Activated T-cell treated with anti-CD3 and anti-CD28 coated beads, Interleukin-2, amount 50 U/mL, for 4 hours (primary cell): ENCODE measurements at regions not wholly inside any gene's neighbourhood (a gene's known extent, or its start where the extent isn't known, plus 50 kb on each side); places are given as distances from the start of the nearest gene placed in this dataset.

Experiments used
- ATAC-seq, 2 donors: fragments of 200-7000 bp; cut with Tn5 transposase; one replicate each; pipeline ENCODE4 v1.10.0; 2021
- DNase-seq: peaks from one replicate; pipeline ENCODE4 v3.0.0-alpha.2; 2020
- H3K27me3 Mint-ChIP-seq: one replicate; pipeline ENCODE4 v1.8.0; 2021; ENCODE audit warnings: low read depth, mixed read lengths
- H3K36me3 Mint-ChIP-seq: one replicate; pipeline ENCODE4 v1.8.0; 2022; ENCODE audit warnings: mixed read lengths; ENCODE audit not compliant: insufficient read depth
- H3K4me1 Mint-ChIP-seq: one replicate; pipeline ENCODE4 v1.8.0; 2021; ENCODE audit warnings: low read depth, mixed read lengths
- H3K4me3 Mint-ChIP-seq: one replicate; pipeline ENCODE4 v1.8.0; 2021; ENCODE audit warnings: mild to moderate bottlenecking, moderate library complexity, mixed read lengths
- H3K9me3 Mint-ChIP-seq: one replicate; pipeline ENCODE4 v1.8.0; 2021; ENCODE audit warnings: mixed read lengths

DNA sequence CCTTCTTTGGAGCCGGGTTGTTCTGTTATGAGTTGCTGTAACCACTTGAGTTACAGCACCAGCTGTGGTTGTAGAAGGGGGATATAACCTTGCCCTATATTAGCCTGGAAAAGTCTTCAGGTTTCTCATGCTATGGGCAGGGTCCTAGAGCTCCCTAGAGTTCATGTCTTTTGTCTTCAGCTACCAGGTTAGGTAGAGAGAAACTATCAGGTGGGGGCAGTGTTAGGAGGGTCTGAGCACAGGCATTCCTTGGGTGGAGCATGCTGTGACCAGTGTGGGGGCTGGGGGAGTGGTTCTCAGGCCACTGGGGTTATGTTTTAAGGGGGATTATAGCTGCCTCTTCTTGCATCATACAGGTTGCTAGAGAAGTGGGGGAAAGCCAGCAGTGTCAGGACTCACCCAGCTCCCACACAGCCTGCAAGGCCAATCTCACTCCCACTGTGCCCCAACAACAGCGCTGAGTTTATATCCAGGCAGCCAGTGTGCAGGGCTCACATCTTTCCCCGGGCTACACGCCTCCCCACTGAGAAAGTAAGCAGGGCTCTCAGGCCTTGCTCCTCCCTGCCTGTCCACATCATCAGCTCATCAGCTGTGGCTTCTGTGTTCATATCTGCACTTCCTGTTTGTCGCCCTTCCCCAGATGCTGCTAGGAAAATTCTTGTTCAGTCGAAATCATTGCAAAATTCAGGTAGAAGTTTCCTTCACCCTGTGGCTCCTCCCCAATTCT is 133.8 kb upstream of the NRXN1 start:
- H3K27me3 Mint-ChIP-seq: no peaks in the 10 kb centered on the region
- no peak overlapping the region for H3K4me3 Mint-ChIP-seq
- no peak for DNase-seq
- ATAC-seq: no peak
- H3K9me3 Mint-ChIP-seq: peaks cover 10% of the 10 kb centered on the region
- H3K4me1 Mint-ChIP-seq: no peaks in the 10 kb centered on the region
- no peaks in the 10 kb centered on the region for H3K36me3 Mint-ChIP-seq

DNA sequence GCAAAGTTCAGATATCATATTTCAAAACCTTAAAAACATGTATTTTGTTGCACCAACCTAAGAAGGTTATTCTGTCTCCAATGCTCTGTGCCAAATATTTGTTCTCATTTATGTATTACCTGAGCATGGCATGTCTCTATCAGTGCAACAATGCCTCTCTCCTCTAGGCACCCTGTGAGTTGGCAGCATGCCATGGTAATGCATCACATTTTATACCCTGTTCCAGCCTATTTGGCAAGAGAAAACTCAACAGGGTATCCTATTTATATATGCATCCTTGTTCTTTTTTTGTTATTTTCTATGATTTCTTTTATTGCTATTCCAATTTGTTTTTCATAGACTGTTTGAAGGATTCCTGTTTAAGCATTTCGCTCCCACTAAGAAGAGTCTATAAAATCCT is 126.3 kb upstream of the NRXN1 start:
- ATAC-seq (no peak), DNase-seq (no peak)
- Mint-ChIP-seq H3K9me3 (peaks cover 6% of the 10 kb centered on the region), H3K4me1 (no peaks in the 10 kb centered on the region), H3K4me3 (no peak overlapping the region), H3K36me3 (no peaks in the 10 kb centered on the region), H3K27me3 (no peaks in the 10 kb centered on the region)

DNA sequence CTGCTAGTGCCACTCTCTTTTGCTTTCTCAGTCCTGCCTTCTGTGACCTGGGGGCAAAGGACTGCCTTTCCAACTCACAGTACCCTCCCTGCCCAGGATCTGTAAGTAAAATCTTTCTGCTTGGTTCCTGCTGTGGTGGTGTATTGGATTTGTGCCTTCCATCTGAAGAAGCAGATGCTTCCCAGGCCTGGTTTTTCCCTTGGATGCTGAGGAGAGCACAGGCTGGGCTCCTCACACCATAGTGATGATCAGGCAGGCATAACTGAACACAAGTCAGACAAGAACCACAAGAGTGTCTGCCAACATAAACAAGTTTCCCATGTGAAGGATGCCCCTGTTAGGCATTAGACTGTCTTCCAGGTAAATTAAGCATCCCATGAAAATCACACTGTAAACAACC is 121.3 kb upstream of the NRXN1 start:
- no peak for DNase-seq
- Mint-ChIP-seq H3K27me3 (no peaks in the 10 kb centered on the region), H3K36me3 (no peaks in the 10 kb centered on the region), H3K4me3 (no peak overlapping the region), H3K4me1 (no peaks in the 10 kb centered on the region), H3K9me3 (peaks cover 5% of the 10 kb centered on the region)
- ATAC-seq: no peak

DNA sequence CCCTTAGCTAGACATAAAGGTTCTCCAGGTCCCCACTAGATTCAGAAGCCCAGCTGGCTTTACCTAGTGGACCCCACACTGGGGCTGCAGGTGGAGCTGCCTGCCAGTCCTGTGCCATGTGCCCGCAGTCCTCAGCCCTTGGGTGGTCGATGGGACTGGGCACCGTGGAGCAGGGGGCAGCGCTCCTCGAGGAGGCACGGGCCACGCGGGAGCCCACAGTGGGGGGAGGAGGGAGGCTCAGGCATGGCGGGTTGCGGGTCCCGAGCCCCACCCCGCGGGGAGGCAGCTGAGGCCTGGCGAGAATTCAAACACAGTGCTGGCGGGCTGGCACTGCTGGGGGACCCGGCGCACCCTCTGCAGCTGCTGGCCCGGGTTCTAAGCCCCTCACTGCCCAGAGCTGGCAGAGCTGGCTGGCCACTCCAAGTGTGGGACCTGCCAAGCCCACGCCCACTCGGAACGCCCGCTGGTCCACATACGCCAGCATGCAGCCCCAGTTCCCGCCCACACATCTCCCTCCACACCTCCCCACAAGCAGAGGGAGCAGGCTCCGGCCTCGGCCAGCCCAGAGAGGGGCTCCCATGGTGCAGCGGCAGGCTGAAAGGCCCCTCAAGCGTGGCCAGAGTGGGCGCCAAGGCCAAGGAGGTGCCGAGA is 119.7 kb upstream of the NRXN1 start:
- ATAC-seq: no peak
- H3K36me3 Mint-ChIP-seq: no peaks in the 10 kb centered on the region
- no peak for DNase-seq
- H3K27me3 Mint-ChIP-seq: no peaks in the 10 kb centered on the region
- peaks cover 5% of the 10 kb centered on the region for H3K9me3 Mint-ChIP-seq
- no peak overlapping the region for H3K4me3 Mint-ChIP-seq
- H3K4me1 Mint-ChIP-seq: no peaks in the 10 kb centered on the region

GRCh38 chr2:51149725-51150124 is 117.8 kb upstream of the NRXN1 start:
- H3K27me3 Mint-ChIP-seq: no peaks in the 10 kb centered on the region
- H3K9me3 Mint-ChIP-seq: peaks cover 5% of the 10 kb centered on the region
- ATAC-seq: no peak
- no peaks in the 10 kb centered on the region for H3K36me3 Mint-ChIP-seq
- no peak overlapping the region for H3K4me3 Mint-ChIP-seq
- no peak for DNase-seq
- no peaks in the 10 kb centered on the region for H3K4me1 Mint-ChIP-seq

- no peaks in the 10 kb centered on the region for H3K4me1 Mint-ChIP-seq
Observed at GRCh38 chr2:51145761-51146160, 113.8 kb upstream of the NRXN1 start.

GRCh38 chr2:51120754-51121280 is 88.9 kb upstream of the NRXN1 start:
- DNase-seq (no peak), ATAC-seq (no peak)
- Mint-ChIP-seq H3K36me3 (no peaks in the 10 kb centered on the region), H3K27me3 (no peaks in the 10 kb centered on the region), H3K4me1 (no peaks in the 10 kb centered on the region), H3K9me3 (peaks cover 5% of the 10 kb centered on the region), H3K4me3 (no peak overlapping the region)

More at GRCh38 chr2:51145761-51146160, 113.8 kb upstream of the NRXN1 start:
- Mint-ChIP-seq H3K27me3 (no peaks in the 10 kb centered on the region), H3K4me3 (no peak overlapping the region), H3K9me3 (peaks cover 9% of the 10 kb centered on the region), H3K36me3 (no peaks in the 10 kb centered on the region)
- DNase-seq: no peak
- ATAC-seq: no peak

- Mint-ChIP-seq H3K9me3 (peaks cover 5% of the 10 kb centered on the region), H3K4me3 (no peak overlapping the region), H3K27me3 (no peaks in the 10 kb centered on the region), H3K4me1 (no peaks in the 10 kb centered on the region), H3K36me3 (no peaks in the 10 kb centered on the region)
- no peak for ATAC-seq
- DNase-seq: no peak
Observed at GRCh38 chr2:51111532-51111931, 79.6 kb upstream of the NRXN1 start.

DNA sequence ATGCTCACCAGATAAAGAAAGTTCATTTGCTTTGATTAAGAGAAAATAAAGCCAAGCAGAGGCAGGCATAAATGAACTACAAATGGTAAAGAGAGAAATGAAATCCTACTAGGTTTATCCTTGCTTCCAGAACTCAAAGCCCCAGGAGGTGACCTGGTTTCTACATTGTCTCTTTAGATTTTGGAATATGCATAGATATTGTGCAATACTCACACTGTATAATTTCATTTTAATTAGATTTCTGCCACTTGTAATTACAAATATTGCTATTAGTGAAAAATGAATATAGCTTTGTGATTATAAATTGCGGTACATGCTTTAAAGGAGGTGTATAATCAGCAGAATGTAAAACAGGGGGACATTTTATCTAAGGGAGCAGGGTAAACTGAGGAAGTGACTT is 76.9 kb upstream of the NRXN1 start:
- Mint-ChIP-seq H3K9me3 (peaks cover 3% of the 10 kb centered on the region), H3K4me3 (no peak overlapping the region), H3K27me3 (no peaks in the 10 kb centered on the region), H3K4me1 (no peaks in the 10 kb centered on the region), H3K36me3 (no peaks in the 10 kb centered on the region)
- no peak for DNase-seq
- ATAC-seq: no peak

DNA sequence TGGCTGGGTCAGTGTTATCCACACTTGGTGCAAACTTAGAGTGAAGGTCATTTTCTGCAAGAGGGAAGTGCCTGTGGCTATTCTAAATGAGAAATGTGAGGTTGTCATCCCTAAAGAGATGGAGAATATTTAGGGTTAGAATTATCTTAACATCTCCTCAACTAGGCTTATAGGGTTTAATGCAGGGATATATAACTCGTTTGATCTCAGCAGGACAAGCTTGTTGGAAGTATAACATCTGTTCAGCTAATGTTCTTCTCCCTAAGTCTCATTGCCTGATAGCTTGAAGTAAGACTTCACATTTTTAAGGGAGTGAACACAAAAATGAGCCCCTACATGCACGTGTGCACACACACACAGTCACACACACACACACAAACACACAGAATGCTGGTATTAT is 75.9 kb upstream of the NRXN1 start:
- no peaks in the 10 kb centered on the region for H3K27me3 Mint-ChIP-seq
- no peak overlapping the region for H3K4me3 Mint-ChIP-seq
- H3K36me3 Mint-ChIP-seq: no peaks in the 10 kb centered on the region
- H3K4me1 Mint-ChIP-seq: no peaks in the 10 kb centered on the region
- DNase-seq (no peak), ATAC-seq (no peak)
- peaks cover 3% of the 10 kb centered on the region for H3K9me3 Mint-ChIP-seq

DNA sequence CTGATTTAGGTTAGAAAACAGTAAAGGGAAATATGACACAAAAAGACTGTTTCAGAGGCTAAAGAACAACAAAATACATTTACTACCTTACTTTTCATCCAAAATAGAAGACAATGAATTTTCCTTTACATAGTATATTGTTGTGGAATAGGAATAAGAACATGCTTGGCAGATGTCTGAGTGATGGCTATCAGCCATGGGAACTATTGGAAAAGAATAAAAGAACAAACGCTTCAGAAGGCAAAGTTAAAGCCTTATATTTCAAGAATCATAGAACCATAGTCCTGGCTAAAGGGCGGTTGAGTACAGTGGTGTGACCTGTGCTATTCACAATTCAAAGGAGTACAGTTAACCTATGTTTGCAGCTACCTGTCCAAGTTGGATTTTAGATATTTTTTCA is 73.9 kb upstream of the NRXN1 start:
- Mint-ChIP-seq H3K4me3 (no peak overlapping the region), H3K9me3 (peaks cover 2% of the 10 kb centered on the region), H3K36me3 (no peaks in the 10 kb centered on the region), H3K27me3 (no peaks in the 10 kb centered on the region), H3K4me1 (no peaks in the 10 kb centered on the region)
- ATAC-seq (no peak), DNase-seq (no peak)

GRCh38 chr2:51103205-51103604 is 71.3 kb upstream of the NRXN1 start:
- no peak for DNase-seq
- Mint-ChIP-seq H3K4me1 (no peaks in the 10 kb centered on the region), H3K36me3 (no peaks in the 10 kb centered on the region), H3K27me3 (no peaks in the 10 kb centered on the region), H3K4me3 (no peak overlapping the region), H3K9me3 (peaks cover 4% of the 10 kb centered on the region)
- ATAC-seq: no peak

DNA sequence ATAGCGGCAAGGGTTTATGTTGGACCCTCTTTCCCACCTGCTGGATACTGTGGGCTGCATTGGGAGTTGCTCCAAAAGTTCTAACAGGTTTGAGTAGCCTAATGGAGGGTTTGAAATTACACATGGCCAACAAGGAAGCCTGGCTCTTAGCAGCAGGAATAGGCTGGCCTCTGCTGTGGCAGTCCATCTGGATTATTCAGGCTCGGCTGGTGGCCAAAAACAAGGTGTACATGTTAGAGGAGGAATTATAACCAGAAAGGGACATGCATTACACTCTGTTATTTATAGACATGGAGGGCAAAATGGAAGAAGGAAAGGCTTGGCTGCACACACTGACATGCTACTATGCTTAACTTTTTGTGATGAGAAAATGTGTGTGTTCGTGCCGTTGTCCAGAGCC is 61.1 kb upstream of the NRXN1 start:
- Mint-ChIP-seq H3K9me3 (peaks cover 8% of the 10 kb centered on the region), H3K4me1 (no peaks in the 10 kb centered on the region), H3K27me3 (no peaks in the 10 kb centered on the region), H3K36me3 (no peaks in the 10 kb centered on the region), H3K4me3 (no peak overlapping the region)
- ATAC-seq (no peak), DNase-seq (no peak)

- Mint-ChIP-seq H3K4me3 (no peak overlapping the region), H3K36me3 (no peaks in the 10 kb centered on the region)
- ATAC-seq: no peak
Observed at GRCh38 chr2:51085420-51086068, 53.6 kb upstream of the NRXN1 start.

GRCh38 chr2:51084750-51085149 is 52.8 kb upstream of the NRXN1 start:
- peaks cover 12% of the 10 kb centered on the region for H3K9me3 Mint-ChIP-seq
- H3K27me3 Mint-ChIP-seq: no peaks in the 10 kb centered on the region
- no peak for DNase-seq
- no peak overlapping the region for H3K4me3 Mint-ChIP-seq
- no peak for ATAC-seq
- H3K4me1 Mint-ChIP-seq: no peaks in the 10 kb centered on the region
- no peaks in the 10 kb centered on the region for H3K36me3 Mint-ChIP-seq

More at GRCh38 chr2:51085420-51086068, 53.6 kb upstream of the NRXN1 start:
- no peak for DNase-seq
- peaks cover 12% of the 10 kb centered on the region for H3K9me3 Mint-ChIP-seq
- H3K4me1 Mint-ChIP-seq: no peaks in the 10 kb centered on the region
- H3K27me3 Mint-ChIP-seq: no peaks in the 10 kb centered on the region
